Epithelial cell of proximal tubule (primary cell): ENCODE measurements at regions not wholly inside any gene's neighbourhood (a gene's known extent, or its start where the extent isn't known, plus 50 kb on each side); places are given as distances from the start of the nearest gene placed in this dataset.
"Not testable (repeated sequence)": the region's sequence is repeated elsewhere in the genome, so short reads cannot be mapped to it uniquely, and the experiment has no call there.

ENCODE experiments used
- DNase-seq: peaks from one replicate; pipeline ENCODE4 v3.0.0-alpha.2; 2011; ENCODE audit warnings: low read depth
- H3K4me3 ChIP-seq: 2 replicates; pipeline ENCODE4 v1.5.1; 2011; ENCODE audit warnings: low read depth, mild to moderate bottlenecking, low read length
- TF ChIP-seq, protein P1 (sequence below): conservative IDR thresholded peaks from 2 replicates; pipeline ENCODE4 v1.5.1; 2012; ENCODE audit warnings: low read depth, mild to moderate bottlenecking, low read length

DNA sequence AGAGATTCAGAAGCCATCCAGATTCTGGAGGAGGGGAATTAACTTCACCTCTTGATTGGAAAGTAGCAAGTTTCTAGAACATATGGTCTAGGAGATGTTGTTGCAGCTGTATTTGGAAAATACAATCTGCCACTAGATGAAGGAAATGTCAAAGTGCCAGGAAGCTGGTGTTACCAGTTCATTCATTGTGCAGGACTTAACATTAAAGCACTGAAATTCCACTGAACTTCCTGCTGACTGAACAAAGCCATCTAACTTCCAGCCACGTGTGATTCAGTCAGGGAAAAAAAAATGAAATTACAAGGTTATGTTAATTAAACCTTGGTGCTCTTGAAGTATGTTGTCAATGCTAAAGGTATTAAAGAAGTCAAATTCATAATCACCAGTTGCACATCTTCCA, 321.5 kb upstream of the SASH1 start:
- no peak for DNase-seq
- H3K4me3 ChIP-seq: no peak overlapping the region
- TF ChIP-seq, protein P1, sequence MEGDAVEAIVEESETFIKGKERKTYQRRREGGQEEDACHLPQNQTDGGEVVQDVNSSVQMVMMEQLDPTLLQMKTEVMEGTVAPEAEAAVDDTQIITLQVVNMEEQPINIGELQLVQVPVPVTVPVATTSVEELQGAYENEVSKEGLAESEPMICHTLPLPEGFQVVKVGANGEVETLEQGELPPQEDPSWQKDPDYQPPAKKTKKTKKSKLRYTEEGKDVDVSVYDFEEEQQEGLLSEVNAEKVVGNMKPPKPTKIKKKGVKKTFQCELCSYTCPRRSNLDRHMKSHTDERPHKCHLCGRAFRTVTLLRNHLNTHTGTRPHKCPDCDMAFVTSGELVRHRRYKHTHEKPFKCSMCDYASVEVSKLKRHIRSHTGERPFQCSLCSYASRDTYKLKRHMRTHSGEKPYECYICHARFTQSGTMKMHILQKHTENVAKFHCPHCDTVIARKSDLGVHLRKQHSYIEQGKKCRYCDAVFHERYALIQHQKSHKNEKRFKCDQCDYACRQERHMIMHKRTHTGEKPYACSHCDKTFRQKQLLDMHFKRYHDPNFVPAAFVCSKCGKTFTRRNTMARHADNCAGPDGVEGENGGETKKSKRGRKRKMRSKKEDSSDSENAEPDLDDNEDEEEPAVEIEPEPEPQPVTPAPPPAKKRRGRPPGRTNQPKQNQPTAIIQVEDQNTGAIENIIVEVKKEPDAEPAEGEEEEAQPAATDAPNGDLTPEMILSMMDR: no peak

DNA sequence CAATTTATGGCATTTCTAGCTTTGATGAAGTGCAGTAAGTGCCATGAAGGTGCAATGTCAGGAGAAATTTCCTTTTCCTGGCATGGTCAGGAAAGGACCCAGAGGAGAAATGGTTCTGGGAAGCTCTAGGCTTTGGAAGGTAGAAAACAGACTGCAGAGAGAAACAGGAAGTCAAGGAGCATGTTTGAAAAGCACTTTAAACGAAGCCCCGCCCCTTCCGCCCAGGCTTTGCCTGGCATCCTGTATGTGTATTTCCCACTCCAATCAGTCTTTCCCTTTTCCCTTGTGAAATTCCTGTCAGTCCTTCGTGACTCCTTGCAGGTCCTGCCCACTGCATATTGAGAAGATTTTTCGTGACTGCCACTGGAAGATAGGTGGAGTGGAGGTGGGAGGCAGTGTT, 320.9 kb upstream of the SASH1 start:
- no peak overlapping the region for H3K4me3 ChIP-seq
- TF ChIP-seq, protein P1: no peak
- DNase-seq: no peak

DNA sequence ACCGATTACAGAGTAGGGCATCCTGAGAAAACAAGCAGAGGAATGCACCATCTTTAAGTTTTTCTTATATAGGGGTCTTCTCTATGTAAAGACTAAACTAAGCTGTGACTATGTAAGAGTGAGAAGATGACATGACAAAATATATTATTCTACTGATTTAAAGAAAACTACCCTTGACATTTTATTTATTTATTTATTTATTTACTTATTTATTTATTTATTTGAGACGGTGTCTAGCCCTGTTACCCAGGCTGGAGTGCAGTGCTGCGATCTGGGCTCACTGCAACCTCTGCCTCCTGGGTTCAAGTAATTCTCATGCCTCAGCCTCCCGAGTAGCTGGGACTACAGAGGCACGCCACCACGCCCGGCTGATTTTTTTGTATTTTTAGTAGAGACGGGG, 320.4 kb upstream of the SASH1 start:
- not testable (repeated sequence) for H3K4me3 ChIP-seq, DNase-seq

DNA sequence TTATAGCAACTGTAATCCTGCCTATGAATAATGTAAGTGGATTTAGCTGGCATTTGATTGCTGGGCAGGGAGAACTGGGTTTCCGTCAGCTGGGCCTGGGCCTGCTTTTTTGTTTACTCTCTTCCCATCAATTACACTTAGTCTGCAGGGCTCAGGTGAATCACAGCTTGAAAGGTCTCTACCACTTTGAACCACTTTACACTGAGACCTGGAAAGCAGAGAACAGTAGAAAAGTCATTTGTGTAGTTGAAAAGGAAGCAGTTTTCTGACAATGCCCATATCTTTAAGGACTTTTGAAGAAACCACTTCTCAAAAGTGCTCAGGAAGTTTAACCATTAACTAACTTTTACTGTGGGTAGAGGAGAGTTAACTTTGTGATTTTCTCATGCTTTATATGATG, 315.4 kb upstream of the SASH1 start:
- H3K4me3 ChIP-seq: no peak overlapping the region
- TF ChIP-seq, protein P1: no peak
- no peak for DNase-seq

DNA sequence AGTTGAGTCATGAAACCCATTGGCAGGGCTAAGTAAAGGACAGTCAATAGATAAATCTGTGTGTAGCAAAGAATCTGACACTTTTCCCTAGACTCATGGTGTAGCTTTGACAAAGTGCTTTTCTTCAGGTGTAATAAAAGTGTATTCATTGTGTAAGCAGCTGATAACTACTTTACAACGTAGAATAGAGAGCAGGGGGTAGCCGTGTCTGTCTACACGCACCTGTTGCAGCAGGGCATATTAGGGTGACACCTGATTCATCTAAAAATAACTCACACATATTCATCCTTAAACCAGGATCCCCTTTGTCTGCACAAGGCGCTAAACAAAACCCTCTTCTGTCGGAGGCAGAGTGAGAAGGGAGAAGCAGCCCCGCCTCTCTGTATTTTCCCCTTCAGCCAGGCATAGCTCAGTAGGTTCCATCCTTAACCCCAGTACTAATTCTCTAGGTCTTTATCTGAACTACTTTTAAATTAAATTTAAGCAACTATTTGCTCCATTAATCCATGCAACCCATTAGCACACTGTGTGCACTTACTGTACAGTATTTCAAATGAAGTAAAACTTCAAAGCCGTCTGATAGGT, 306.7 kb upstream of the SASH1 start:
- DNase-seq: no peak
- TF ChIP-seq, protein P1: no peak
- H3K4me3 ChIP-seq: no peak overlapping the region

DNA sequence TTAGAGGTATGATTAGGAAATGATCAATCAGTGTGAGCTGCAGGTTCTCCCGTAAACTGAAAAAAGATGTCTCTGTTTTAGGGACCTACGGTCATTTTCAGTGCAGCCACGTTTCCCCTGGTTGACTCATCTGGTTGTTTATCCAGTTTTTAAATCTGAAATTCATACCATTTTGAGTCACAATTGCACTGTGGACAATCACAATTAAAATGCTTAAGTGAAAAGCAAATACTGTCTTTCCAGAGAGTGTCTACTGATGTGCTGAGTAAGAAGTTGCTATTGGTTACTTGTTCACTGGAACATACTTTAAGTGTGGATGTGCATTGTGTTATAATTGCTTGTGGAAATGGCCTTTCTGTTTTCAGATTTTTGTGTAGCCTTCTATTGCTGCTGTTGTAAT, 305.1 kb upstream of the SASH1 start:
- TF ChIP-seq, protein P1: no peak
- no peak overlapping the region for H3K4me3 ChIP-seq
- DNase-seq: no peak

DNA sequence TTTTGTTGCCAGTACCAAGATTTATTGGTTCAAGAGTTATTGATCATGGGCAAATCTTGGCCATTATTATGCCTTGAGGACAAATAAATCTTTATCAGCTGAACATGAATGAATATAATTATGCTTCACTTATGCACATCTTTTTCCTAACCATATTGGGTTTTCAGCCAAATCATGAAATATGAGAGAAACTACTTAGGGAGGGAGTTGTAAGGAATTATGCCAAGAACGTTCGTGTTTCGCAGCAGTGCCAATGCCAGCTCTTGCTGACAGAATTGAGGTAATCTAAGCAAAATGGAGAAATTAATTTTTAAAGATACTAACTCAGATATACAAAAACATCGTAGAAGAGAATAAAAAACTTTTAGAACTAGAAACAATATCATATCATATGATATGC, 301.1 kb upstream of the SASH1 start:
- TF ChIP-seq, protein P1: no peak
- DNase-seq: no peak
- no peak overlapping the region for H3K4me3 ChIP-seq

DNA sequence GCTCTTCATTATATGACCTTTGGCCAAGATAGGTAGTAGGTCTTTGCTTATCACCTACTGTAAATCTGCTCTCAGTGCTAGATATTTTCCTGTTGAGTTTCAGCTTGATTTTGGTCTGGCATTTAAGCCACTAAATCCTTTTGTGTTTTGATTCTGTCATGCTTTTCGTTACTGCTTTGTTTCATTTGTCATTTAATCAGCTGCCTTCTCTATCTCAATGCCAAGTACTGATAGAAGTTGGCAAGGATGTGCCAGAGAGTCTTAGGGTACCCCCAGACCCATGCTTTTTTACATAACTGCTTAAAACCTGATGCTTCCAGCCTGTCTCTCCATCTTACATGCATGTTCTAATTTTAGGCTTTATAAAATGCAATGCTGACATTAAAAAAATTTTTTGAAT, 300.1 kb upstream of the SASH1 start:
- TF ChIP-seq, protein P1: no peak
- H3K4me3 ChIP-seq: no peak overlapping the region
- no peak for DNase-seq
